ENCODE measurements at regions not wholly inside any gene's neighbourhood (a gene's known extent, or its start where the extent isn't known, plus 50 kb on each side); places are given as distances from the start of the nearest gene placed in this dataset.

- TF ChIP-seq CTCF (IDR thresholded peaks at IDR 0.05), result no peak
- TF ChIP-seq POLR2A (IDR thresholded peaks at IDR 0.05), result no peak
These were observed 236.4 kb downstream of the FLRT2 start for GRCh38 chr14:85766295-85766694.

Data from right lobe of liver (tissue), 4 donors.